Midbrain (tissue), 1 donor: ENCODE measurements at regions not wholly inside any gene's neighbourhood (a gene's known extent, or its start where the extent isn't known, plus 50 kb on each side); places are given as distances from the start of the nearest gene placed in this dataset.
"Not testable (repeated sequence)": the region's sequence is repeated elsewhere in the genome, so short reads cannot be mapped to it uniquely, and the experiment has no call there.

ENCODE experiments used
- DNase-seq: peaks from one replicate; lab custom pipeline; 2025; lab: John Stamatoyannopoulos, UW

GRCh38 chr12:25424211-25424731, 128.8 kb downstream of the LMNTD1 start:
- DNase-seq: no peak

DNA sequence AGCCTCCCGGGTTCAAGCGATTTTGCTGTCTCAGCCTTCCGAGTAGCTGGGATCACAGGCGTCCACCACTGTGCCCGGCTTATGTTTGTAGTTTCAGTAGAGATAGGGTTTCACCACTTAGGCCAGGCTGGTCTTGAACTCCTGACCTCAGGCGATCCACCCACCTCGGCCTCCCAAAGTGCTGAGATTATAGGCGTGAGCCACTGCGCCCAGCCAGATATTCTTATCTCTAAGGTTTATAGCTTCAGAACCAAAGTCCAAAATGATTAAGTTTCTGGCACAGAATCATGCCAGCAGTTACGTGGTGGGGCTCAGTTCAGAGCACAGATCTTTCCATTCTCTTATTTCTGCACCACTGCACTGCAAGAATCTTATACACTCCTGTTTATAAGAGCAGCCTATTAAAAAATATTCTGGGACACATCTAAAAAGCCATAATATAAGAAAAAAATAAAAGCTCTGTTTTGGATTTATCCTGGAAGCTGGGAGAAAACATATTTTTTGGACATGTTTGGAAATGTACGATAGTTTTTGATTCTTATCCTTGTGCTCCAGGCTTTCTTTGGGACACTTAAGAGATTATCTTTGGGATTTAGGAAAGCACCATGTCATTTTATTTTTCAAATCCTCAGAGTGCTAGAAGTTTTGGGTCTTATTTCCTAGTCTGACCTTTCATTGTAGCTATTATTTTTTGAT, 129.6 kb downstream of the LMNTD1 start:
- DNase-seq: no peak

GRCh38 chr12:25422241-25422640, 130.8 kb downstream of the LMNTD1 start:
- no peak for DNase-seq

DNA sequence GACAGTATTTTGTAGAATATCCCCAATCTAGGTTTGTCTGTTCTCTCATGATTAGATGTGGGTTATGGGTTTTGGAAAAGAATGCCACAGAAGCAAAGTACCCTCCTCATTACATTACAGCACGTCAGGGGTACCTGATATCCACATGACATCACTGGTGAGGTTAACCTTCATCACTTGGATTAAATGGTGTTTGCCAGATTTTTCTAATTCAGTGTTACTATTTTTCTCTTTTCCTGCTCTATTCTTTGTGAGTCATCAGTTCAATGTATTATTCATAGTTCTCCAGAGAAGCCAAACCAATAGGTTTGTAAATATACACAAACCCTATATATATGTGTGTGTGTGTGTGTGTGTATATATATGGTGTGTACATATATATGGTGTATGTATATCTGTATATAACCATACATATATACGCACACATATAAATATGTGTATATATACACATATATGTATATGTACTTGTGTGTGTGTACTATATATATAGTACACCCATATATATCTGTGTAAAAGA, 131.4 kb downstream of the LMNTD1 start:
- DNase-seq: no peak

- no peak for DNase-seq
Measured at GRCh38 chr12:25420116-25420515, 133.0 kb downstream of the LMNTD1 start.

DNA sequence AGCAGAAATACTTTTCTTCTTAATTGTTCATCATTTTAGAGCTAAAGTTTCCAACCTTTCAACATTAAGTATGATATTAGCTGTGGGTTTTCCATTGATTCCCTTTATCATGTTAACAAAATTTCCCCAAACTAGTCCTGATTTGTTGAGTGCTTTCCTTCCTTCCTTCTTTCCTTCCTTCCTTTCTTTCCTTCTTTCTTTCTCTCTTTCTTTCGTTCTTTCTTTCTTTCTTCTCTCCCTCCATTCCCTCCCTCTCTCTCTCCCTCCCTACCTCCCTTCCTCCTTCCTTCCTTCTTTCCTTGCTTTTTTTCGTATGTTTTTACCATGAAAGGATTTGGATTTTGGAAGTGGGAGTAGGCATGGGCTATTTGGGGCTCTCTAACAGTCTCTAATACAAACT, 133.5 kb downstream of the LMNTD1 start:
- DNase-seq: no peak

DNA sequence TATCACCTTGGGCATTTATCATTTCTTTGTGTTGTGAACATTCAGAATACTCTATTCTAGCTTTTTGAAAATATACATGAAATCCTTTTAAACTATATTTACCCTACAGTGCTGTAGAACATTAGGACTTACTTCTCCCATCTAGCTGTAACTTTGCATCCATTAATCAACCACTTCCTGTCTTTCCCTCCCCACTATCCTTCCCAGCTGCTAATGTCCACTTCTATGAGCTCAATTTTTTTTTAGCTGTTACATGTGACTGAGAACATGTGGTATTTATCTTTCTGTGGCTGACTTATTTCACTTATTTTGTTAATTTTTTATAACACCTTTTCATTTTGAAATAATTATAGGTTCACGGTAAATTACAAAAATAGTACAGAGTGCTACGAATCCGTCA, 136.0 kb downstream of the LMNTD1 start:
- DNase-seq: no peak

- no peak for DNase-seq
Measured at GRCh38 chr12:25416516-25416915, 136.6 kb downstream of the LMNTD1 start.

DNA sequence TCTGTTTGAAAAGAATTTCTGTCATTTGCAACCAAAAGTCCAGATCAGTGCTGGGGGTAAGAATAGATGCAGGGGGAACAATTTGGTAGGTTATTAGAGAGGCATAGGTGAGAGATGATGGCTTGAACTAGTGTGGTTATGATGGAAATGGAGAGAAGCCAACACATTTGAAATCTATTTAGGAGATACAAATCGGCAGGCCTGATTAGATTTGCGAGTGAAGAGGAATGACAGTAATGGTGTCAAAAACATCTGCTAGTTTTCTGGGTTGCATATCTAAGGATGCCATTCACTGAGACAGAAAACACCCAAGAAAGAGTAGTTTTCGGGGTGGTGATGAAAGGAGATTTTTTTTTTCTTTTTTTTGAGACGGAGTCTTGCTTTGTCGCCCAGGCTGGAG, 138.1 kb downstream of the LMNTD1 start:
- DNase-seq: no peak

- no peak for DNase-seq
Measured at GRCh38 chr12:25412735-25413134, 140.3 kb downstream of the LMNTD1 start.

- no peak for DNase-seq
Measured at GRCh38 chr12:25404955-25405354, 148.1 kb downstream of the LMNTD1 start.

DNA sequence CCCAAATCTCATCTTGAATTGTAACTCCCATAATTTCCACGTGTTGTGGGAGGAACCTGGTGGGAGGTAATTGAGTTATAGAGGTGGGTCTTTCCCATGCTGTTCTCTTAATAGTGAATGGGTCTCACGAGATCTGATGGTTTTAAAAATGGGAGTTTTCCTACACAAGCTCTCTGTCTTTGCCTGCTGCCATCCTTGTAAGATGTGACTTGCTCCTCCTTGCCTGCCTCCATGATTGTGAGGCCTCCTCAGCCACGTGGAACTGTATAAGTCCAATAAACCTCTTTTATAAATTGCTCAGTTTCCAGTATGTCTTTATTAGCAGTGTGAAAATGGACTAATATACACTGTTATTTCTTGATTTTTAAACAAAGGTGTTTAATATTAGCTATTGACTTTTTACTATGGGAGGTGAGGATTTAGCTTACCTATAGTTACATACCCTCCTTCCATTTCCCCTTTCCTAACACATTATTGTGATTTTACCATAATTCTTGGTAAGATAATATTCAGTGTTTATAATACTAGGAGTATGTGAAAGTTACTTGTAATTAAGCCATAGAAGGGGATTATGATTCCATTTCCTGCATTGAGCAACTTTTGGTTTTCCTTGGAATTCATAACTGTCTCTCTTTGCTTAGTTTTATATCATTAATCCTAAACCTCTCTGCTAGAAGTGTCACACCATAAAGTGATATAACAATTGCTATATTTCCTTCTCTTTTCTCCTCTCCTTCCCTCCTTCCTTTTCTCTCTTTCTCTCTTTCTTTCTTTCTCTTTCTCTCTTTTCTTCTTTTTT, 151.0 kb upstream of the KRAS start:
- no peak for DNase-seq

GRCh38 chr12:25397001-25397400, 146.3 kb upstream of the KRAS start:
- DNase-seq: no peak

DNA sequence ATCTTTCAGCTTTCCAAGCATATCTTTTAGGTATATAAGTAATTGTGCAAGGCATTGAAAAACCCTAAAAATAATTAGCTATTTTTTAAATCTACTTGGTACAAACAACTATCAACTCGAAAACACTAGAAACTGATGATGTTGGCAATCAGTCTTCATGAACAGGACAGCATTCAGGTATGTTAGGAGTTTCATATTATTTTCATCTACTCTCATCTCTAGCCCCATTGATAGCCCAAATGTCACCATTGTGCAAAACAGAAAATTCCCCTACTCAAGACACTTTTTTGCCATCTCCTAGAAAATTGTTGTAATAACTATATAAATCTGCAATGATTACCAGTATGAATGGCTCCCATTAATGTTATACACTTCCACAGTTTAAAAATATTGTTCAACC, 144.5 kb upstream of the KRAS start:
- no peak for DNase-seq

DNA sequence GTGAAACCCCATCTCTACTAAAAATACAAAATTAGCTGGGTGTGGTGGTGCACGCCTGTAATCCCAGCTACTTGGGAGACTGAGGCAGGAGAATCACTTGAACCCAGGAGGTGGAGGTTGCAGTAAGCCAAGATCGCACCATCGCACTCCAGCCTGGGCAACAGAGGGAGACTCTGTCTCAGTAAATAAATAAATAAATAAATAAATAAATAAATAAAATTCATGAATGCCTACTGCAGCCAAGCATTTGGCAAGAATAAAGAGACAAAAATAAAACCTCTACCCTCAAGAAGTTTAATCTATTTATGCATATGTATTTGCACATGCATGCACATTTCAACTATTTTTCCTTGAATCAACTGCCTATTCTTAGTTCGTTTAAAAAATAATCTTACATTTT, 144.0 kb upstream of the KRAS start:
- DNase-seq: not testable (repeated sequence)

GRCh38 chr12:25394025-25394424, 143.3 kb upstream of the KRAS start:
- no peak for DNase-seq

DNA sequence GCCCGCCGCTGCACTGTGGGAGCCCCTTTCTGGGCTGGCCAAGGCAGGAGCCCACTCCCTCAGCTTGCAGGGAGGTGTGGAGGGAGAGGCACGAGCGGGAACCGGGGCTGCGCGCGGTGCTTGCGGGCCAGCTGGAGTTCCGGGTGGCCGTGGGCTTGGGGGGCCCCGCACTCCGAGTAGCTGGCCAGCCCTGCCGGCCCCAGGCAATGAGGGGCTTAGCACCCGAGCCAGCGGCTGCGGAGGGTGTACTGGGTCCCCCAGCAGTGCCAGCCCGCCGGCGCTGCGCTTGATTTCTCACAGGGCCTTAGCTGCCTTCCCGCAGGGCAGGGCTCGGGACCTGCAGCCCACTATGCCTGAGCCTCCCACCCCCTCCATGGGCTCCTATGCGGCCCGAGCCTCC, 140.6 kb upstream of the KRAS start:
- DNase-seq: not testable (repeated sequence)

DNA sequence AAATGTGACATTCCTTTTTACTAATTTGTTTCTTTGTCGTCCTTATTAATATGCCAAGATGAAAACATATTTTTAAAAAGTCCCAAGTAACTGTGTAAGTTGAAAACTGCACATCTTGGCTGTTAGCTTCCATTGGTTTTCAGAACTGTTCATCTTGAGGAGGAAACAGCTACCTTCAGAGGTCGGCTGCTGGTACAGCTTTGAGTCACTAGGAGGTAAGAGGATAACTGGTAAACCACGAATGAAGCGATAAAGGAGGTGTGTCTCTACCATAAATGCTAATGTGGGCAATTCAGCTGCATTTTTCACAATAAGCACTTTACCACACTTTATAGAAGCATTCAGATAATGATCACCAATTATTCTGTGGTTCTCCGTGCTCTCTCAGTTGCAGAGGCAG, 137.5 kb upstream of the KRAS start:
- DNase-seq: no peak

- DNase-seq: no peak
Measured at GRCh38 chr12:25387732-25388050, 137.0 kb upstream of the KRAS start.

DNA sequence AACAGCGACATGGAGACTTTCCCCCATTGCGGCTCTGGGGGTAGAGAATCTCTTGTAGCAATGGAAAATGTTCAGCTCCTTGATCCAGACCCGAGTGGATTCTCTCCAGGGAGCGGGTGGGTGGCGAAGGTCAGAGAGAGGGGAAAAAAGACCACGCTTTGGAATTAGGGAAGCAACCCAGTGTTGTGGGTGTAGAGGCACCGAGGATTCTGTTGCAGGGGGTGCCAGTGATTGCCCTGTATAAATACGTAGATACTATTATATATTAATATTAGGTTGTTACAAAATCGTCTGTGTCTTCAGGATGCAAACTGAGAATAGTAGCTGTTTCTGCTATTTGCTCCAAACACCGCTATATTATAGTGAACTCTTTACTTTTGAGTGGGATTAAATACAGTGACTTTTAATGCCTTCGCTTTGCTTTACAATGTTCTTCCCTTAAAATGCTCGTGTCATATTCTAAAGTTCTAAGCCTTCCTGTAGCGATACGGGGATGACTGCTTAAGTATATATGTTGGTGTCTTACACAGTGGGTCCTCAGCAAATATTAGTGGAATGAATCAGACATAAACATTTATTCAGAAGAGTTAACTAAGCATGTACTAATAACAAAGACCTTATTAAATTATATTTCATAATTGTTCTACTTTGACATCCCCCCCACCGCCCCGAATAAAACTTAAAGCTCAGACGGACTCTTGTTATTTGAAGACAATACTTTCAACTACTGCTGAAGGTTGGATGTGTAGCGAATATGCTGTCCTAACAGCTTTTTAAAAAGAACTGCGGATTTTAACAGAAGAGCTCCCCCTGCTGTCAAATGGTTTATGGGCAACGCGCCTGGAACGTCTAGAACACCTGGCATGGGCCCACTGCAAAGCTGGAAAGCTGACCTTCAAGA, 136.4 kb upstream of the KRAS start:
- peak; percentile 93 for DNase-seq

DNA sequence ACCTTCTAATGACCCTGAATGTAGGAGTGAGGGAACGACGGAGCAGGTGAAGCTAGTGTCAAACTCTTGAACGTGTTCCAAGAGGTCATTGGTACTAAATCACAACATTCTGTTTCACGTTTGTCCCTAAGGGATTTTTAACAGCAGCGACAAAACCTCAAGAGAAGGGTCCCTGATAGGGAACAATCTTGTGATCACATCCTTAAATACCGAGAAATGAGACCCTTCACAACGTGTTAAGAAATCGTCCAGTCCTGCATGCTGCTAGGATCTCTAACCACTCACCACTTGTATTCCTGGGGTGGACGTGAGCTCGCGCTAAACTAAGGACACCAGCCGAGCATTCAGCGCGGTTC, 134.1 kb upstream of the KRAS start:
- no peak for DNase-seq
